Activated CD4-positive, alpha-beta T cell treated with anti-CD3 and anti-CD28 coated beads, Interleukin-2, amount 10 ng/mL, durations not matched to agents 7 days and 5 days (primary cell): ENCODE measurements at regions not wholly inside any gene's neighbourhood (a gene's known extent, or its start where the extent isn't known, plus 50 kb on each side); places are given as distances from the start of the nearest gene placed in this dataset.

Experiments
- CTCF ChIA-PET: fragments of 350-600 bp; sonication (Branson Sonifier 250); formaldehyde crosslinking; loops from one replicate; lab custom pipeline; 2021; ENCODE audit warnings: antibody characterized with exemption; lab: Charles Lee
- POLR2A ChIA-PET: fragments of 350-600 bp; sonication (Branson Sonifier 250); formaldehyde crosslinking; loops from one replicate; lab custom pipeline; 2021; ENCODE audit warnings: antibody characterized with exemption; lab: Charles Lee
- DNase-seq: peaks from one replicate; pipeline ENCODE4 v3.0.0-alpha.2; 2020
- H3K27ac Mint-ChIP-seq: one replicate; pipeline ENCODE4 v1.8.0; 2021; ENCODE audit warnings: mild to moderate bottlenecking, moderate library complexity, mixed read lengths
- H3K27me3 Mint-ChIP-seq: one replicate; pipeline ENCODE4 v1.8.0; 2021; ENCODE audit warnings: mixed read lengths
- H3K36me3 Mint-ChIP-seq: one replicate; pipeline ENCODE4 v1.8.0; 2021; ENCODE audit warnings: low read depth, mixed read lengths
- H3K4me1 Mint-ChIP-seq: one replicate; pipeline ENCODE4 v1.8.0; 2021; ENCODE audit warnings: mixed read lengths
- H3K4me3 Mint-ChIP-seq: one replicate; pipeline ENCODE4 v1.8.0; 2021; ENCODE audit warnings: mild to moderate bottlenecking, moderate library complexity, mixed read lengths
- H3K9me3 Mint-ChIP-seq: one replicate; pipeline ENCODE4 v1.8.0; 2021; ENCODE audit warnings: mixed read lengths

DNA sequence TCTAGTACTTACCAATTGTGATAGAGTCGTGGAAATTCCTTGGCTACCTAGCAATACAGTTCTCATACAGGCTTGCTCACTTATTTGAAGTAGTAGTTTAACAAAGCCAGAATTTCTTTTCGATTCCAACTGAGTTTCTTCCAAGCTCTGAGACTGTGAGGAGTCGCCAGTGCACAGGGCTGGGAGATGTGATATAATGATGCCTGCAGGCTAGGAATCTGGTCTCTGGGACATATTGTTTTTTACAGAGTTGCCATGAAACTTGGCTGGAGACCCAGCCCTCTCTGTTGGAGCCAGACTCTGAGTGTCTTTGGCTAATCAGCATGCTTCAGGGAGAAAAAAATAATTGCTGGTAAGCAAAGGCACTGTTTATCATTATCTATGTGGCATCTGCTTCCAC lies 698.8 kb upstream of the GOT2 start:
- CTCF ChIA-PET: no interaction called here

DNA sequence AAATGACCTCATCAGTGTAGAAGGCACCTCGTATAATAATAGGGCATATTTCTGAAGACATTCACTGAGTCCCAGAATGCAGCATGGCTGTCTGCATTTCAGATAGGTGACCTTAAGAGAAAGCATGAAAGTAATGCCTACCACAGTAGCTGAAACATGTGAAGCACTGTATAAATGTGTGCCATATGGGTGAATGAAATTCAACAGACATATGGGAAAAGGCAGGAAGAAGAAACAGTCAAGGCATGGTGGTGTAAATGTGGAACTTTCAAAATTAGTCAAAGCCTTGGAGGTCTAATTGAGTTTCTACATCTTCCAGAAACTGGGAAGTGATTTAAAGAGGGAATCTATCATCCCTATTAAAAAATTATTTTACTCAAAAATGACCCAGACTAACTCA lies 698.2 kb upstream of the GOT2 start:
- Mint-ChIP-seq H3K4me3 (no peak overlapping the region), H3K27me3 (no peaks in the 10 kb centered on the region), H3K9me3 (no peaks in the 10 kb centered on the region), H3K36me3 (no peaks in the 10 kb centered on the region), H3K4me1 (no peaks in the 10 kb centered on the region), H3K27ac (no peak overlapping the region)
- ChIA-PET POLR2A (no interaction called here), CTCF (no interaction called here)
- no peak for DNase-seq

More for the DNA sequence above, 698.8 kb upstream of the GOT2 start:
- H3K4me1 Mint-ChIP-seq: no peaks in the 10 kb centered on the region
- H3K9me3 Mint-ChIP-seq: no peaks in the 10 kb centered on the region
- H3K27me3 Mint-ChIP-seq: no peaks in the 10 kb centered on the region
- H3K36me3 Mint-ChIP-seq: no peaks in the 10 kb centered on the region
- H3K27ac Mint-ChIP-seq: no peak overlapping the region
- no peak for DNase-seq
- no peak overlapping the region for H3K4me3 Mint-ChIP-seq
- POLR2A ChIA-PET: no interaction called here

DNA sequence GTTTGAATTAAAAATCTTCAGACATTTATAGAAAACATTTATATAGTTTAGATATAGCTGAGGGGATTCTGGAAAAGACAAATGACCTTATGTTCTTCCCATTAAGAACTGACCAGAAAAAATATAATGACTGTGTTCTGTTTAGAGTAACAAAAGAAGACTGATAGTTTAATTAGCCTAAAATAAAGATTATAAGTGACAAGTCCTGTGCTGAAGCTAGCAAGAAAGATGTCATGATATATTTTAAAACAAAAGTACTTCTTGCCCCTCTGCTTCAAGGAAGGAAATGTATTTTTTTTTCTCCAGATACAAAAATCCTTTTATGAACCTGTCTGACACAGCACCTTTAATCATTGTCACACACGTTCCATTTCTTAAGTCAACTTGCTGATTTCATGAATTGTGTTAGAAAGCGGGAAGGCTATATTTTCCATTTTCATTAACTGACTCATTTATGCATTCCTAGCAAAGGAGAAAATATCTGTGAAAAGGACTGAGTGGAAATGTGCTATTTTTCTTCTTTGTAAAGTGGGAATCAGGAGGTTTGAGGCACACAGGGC lies 690.7 kb upstream of the GOT2 start:
- Mint-ChIP-seq H3K27me3 (no peaks in the 10 kb centered on the region), H3K4me3 (no peak overlapping the region), H3K4me1 (no peaks in the 10 kb centered on the region), H3K27ac (no peak overlapping the region), H3K36me3 (no peaks in the 10 kb centered on the region), H3K9me3 (no peaks in the 10 kb centered on the region)
- CTCF ChIA-PET: no interaction called here
- DNase-seq: no peak
- POLR2A ChIA-PET: no interaction called here

DNA sequence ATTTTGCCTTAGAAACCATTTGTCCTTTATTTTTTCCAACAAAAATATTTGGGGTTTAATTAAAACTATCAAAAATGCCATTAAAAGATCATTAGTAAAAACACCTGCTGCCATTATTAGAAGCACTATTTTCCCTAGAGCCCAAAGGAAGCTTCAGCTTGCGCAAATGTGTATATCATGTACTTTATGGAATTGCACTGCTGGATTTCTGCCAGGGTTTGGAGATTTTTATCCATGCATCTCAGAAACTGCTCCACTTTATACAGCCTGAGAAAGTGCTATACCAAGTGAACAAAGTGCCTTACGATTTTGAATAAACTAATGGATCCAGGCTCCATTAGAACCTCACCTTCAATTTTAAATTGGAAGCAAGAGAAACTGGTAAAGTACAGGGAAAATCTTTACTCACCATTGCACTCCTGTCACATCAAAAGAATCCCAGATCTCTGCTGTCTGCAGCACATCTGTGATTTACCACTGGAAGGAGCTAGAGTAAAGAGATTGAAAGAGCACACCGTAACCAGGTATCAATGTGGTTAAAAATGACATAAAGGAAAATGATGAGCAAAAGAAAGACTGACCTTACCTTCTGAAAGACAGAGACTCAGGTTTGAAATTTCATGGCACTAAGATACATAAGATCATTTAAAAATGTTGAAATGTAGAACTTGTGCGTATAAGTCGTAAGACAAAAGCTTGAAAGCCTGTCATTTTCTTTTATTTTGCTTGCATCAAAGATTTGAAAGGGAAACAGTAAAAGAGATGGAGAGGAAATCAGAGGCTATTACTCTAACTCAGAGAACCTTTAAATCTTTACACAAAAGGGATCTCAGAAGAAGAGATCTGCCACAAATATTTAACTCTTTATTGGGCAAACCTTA lies 678.1 kb upstream of the GOT2 start:
- CTCF ChIA-PET: no interaction called here
- Mint-ChIP-seq H3K27ac (no peak overlapping the region), H3K27me3 (no peaks in the 10 kb centered on the region), H3K4me3 (no peak overlapping the region), H3K9me3 (no peaks in the 10 kb centered on the region), H3K36me3 (no peaks in the 10 kb centered on the region), H3K4me1 (no peaks in the 10 kb centered on the region)
- no peak for DNase-seq
- POLR2A ChIA-PET: no interaction called here

DNA sequence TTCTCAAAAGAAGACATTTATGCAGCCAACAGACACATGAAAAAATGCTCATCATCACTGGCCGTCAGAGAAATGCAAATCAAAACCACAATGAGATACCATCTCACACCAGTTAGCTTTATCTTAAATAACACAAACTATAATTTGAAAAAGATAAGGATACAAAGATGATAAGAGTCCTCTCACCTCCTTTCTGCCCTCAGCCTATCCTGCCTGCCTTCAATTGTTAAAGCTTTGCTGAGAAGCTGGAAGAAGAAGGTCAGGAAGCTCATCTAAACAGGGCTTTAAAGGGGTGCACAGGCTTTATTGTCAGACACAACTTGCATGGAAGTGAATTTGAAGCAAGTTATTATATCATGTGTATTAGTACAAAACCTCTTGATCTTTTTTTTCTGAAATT lies 676.3 kb upstream of the GOT2 start:
- Mint-ChIP-seq H3K36me3 (no peaks in the 10 kb centered on the region), H3K4me3 (no peak overlapping the region), H3K9me3 (no peaks in the 10 kb centered on the region), H3K4me1 (no peaks in the 10 kb centered on the region), H3K27me3 (no peaks in the 10 kb centered on the region), H3K27ac (no peak overlapping the region)
- CTCF ChIA-PET: no interaction called here
- DNase-seq: no peak
- POLR2A ChIA-PET: no interaction called here

DNA sequence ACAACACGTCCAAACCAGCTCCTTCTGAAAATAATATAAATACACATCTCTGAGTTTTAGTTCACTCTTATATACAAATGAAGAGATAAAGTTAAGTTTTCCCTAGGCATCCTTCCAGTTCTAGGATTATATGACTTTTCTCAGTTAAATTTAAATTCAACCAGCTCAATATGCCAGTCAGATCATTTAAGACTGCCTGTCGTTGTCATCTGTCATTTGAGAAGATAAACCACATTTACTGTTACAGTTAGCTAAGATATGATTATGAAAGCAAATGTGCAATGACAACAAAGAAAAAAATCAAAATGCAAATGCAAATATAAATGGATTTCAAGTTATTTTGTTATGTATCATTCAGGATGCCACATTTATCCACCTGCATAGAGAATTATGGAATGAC lies 671.7 kb upstream of the GOT2 start:
- Mint-ChIP-seq H3K9me3 (no peaks in the 10 kb centered on the region), H3K36me3 (no peaks in the 10 kb centered on the region), H3K4me1 (no peaks in the 10 kb centered on the region), H3K27ac (no peak overlapping the region), H3K4me3 (no peak overlapping the region), H3K27me3 (no peaks in the 10 kb centered on the region)
- ChIA-PET CTCF (no interaction called here), POLR2A (no interaction called here)
- no peak for DNase-seq

DNA sequence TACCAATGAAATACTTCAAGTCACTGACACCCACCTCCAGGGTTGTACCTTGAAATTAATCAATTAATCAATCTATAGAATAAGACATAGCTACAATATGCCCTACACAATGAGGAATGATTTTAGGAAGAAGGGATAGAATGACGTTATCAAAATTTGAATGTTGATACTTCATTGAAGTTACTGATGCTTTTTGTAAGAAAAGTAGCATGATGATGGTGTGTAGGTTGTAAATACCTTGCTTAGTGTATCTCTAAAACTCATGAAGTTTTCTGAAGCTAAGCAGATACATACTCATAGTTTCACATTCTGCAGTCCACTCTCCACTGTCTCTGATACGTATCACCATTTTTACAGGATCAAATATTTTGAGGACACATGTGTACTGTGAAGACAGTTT lies 670.4 kb upstream of the GOT2 start:
- Mint-ChIP-seq H3K27ac (no peak overlapping the region), H3K36me3 (no peaks in the 10 kb centered on the region), H3K4me3 (no peak overlapping the region), H3K27me3 (no peaks in the 10 kb centered on the region), H3K4me1 (no peaks in the 10 kb centered on the region), H3K9me3 (no peaks in the 10 kb centered on the region)
- POLR2A ChIA-PET: no interaction called here
- CTCF ChIA-PET: interaction anchor here (1.0 kb wide), 1 partner anchor 10 kb away, joined by 3 read pairs; no protein-coding TSS in a partner anchor
- DNase-seq: no peak

DNA sequence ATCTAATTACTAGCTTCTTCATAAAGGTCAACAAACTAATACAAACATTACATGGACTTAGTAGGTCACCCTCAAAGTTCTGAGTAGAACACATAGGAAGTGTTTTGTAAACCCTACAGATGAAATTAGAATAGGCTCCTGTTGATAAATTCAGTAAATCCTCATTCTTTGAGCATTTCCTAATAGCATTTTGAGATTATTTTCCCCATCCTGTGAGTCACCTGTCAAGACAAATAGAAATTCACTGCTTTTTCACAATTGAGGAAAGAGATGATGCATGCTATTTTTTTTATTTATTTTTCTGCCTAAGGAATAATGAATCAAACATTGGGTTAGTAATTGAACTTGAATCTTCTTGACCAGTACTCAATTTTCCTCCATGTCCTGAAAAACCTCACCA lies 666.7 kb upstream of the GOT2 start:
- ChIA-PET CTCF (no interaction called here), POLR2A (no interaction called here)
- no peak overlapping the region for H3K27ac Mint-ChIP-seq
- H3K4me3 Mint-ChIP-seq: no peak overlapping the region
- no peaks in the 10 kb centered on the region for H3K4me1 Mint-ChIP-seq
- H3K27me3 Mint-ChIP-seq: no peaks in the 10 kb centered on the region
- no peak for DNase-seq
- no peaks in the 10 kb centered on the region for H3K9me3 Mint-ChIP-seq
- no peaks in the 10 kb centered on the region for H3K36me3 Mint-ChIP-seq

DNA sequence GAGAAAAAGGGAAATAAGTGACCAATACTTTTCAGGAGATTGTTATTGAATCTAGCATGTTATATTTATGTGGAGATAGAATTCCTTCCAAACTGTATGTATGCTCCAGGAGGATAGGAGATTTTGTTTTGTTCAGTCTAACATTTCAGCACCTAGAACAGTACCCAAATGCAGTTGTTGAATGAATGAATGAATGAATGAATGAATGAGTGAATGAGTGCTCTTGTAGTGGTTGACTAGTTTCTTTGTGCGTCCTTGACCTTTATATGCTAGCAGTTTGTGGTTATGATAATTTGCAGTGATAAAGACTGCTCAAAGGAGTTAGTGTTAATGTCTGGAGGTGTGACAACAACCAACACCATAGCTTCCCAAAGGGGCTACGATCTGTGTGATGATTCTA lies 663.5 kb upstream of the GOT2 start:
- no peaks in the 10 kb centered on the region for H3K4me1 Mint-ChIP-seq
- ChIA-PET POLR2A (no interaction called here), CTCF (no interaction called here)
- H3K27me3 Mint-ChIP-seq: no peaks in the 10 kb centered on the region
- no peak overlapping the region for H3K4me3 Mint-ChIP-seq
- DNase-seq: no peak
- H3K36me3 Mint-ChIP-seq: no peaks in the 10 kb centered on the region
- no peaks in the 10 kb centered on the region for H3K9me3 Mint-ChIP-seq
- H3K27ac Mint-ChIP-seq: no peak overlapping the region

DNA sequence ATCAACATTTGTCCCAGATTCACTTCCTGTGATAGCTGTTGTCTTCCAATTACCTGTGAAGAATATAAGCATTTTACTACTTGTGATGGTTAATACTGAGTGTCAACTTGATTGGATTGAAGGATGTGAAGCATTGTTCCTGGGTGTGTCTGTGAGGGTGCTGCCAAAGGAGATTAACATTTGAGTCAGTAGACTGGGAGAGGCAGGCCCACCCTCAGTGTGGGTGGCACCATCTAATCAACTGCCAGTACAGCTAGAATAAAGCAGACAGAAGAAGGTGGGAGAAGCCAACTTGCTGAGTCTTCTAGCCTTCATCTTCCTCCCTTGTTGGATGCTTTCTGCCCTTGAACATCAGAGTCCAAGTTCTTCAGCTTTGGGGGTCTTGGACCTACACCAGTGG lies 660.4 kb upstream of the GOT2 start:
- no peak overlapping the region for H3K4me3 Mint-ChIP-seq
- ChIA-PET CTCF (interaction anchor here (1.4 kb wide), 1 partner anchor 14 kb away, joined by 3 read pairs; no protein-coding TSS in a partner anchor), POLR2A (interaction anchor here (0.5 kb wide), 1 partner anchor 40 kb away, joined by 4 read pairs; no protein-coding TSS in a partner anchor)
- H3K27me3 Mint-ChIP-seq: no peaks in the 10 kb centered on the region
- no peak overlapping the region for H3K27ac Mint-ChIP-seq
- no peak for DNase-seq
- no peaks in the 10 kb centered on the region for H3K36me3 Mint-ChIP-seq
- H3K9me3 Mint-ChIP-seq: no peaks in the 10 kb centered on the region
- H3K4me1 Mint-ChIP-seq: no peaks in the 10 kb centered on the region

DNA sequence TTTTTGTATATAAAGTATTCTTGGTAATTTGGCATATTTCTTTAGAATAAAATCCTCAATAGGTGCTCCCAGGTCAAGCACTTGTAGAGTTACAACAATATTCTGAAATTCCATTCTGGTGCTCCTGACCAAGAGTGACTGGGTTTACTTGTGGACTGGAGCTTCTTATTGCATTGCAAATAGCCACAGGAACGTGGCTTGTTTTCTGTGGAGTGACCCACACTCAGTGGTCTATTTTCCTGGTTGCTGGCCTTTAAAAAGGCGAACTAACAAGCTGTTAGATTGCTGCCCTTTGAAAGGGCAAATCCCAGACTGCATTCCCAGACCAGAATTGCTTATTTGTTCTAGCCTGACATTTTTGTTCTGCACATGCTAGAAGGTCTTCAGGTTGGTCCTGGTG lies 658.8 kb upstream of the GOT2 start:
- POLR2A ChIA-PET: no interaction called here
- Mint-ChIP-seq H3K4me1 (no peaks in the 10 kb centered on the region), H3K4me3 (no peak overlapping the region), H3K36me3 (no peaks in the 10 kb centered on the region), H3K27me3 (no peaks in the 10 kb centered on the region), H3K27ac (no peak overlapping the region), H3K9me3 (no peaks in the 10 kb centered on the region)
- CTCF ChIA-PET: interaction anchor here (1.4 kb wide), 1 partner anchor 12 kb away, joined by 3 read pairs; no protein-coding TSS in a partner anchor
- DNase-seq: no peak

DNA sequence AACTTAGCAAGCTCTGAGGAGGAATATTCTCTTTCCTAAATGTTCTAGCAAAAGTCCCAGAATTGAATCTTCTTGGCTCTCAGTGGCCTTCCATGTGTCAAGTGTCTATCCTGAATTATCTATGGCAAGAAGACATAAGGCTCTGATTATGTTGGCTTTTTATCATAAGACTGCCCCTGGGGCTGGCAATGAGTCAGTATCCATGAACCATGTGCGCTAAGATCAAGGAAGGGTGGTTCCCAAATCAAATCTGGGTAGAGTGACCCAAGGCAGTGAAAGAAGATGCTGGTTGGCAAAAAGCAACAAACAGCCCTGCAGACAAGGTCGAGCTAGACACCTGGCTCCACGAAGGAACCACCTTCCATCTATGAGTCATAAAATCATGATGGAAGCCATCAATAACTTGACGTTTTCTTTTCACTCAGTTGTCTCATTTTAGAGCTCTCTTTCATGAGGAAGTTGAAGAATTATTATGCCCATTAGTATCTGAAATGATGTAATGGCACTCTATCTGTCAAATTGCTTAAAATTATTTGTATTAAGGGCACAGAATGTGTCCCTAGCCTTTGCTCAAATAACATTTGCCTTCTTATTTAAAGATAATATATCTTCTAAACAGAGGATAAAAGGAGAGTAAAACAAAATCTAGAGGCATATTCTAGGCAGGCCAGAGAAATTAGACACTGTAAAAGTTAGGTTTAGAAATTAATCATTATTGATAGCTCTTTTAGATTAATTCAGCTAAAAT lies 657.7 kb upstream of the GOT2 start:
- Mint-ChIP-seq H3K27ac (no peak overlapping the region), H3K27me3 (no peaks in the 10 kb centered on the region), H3K4me1 (no peaks in the 10 kb centered on the region), H3K9me3 (no peaks in the 10 kb centered on the region), H3K36me3 (no peaks in the 10 kb centered on the region), H3K4me3 (no peak overlapping the region)
- no peak for DNase-seq
- ChIA-PET POLR2A (no interaction called here), CTCF (no interaction called here)

DNA sequence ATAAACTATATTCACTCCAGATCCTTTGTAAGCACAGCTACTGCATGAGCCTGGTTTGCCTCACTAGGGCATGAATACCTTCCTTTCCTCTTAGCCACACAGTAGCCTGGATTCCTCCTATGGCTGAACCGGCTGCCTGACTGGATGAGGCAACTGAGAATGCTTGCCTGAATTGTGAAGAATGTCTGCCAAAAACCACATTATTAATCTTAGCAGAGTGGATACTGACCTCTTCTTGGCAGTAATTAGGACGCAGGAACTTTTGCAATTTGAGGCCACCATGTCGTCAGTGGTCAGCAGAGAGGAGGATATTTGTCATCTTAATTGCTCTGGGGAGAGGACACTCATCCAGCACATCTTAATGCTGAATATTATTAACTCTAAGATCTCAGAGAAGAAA lies 651.8 kb upstream of the GOT2 start:
- Mint-ChIP-seq H3K9me3 (no peaks in the 10 kb centered on the region), H3K27me3 (no peaks in the 10 kb centered on the region), H3K4me1 (no peaks in the 10 kb centered on the region), H3K27ac (no peak overlapping the region), H3K4me3 (no peak overlapping the region), H3K36me3 (no peaks in the 10 kb centered on the region)
- DNase-seq: no peak
- POLR2A ChIA-PET: no interaction called here
- CTCF ChIA-PET: no interaction called here
